ENCODE measurements at regions not wholly inside any gene's neighbourhood (a gene's known extent, or its start where the extent isn't known, plus 50 kb on each side); places are given as distances from the start of the nearest gene placed in this dataset.

DNA sequence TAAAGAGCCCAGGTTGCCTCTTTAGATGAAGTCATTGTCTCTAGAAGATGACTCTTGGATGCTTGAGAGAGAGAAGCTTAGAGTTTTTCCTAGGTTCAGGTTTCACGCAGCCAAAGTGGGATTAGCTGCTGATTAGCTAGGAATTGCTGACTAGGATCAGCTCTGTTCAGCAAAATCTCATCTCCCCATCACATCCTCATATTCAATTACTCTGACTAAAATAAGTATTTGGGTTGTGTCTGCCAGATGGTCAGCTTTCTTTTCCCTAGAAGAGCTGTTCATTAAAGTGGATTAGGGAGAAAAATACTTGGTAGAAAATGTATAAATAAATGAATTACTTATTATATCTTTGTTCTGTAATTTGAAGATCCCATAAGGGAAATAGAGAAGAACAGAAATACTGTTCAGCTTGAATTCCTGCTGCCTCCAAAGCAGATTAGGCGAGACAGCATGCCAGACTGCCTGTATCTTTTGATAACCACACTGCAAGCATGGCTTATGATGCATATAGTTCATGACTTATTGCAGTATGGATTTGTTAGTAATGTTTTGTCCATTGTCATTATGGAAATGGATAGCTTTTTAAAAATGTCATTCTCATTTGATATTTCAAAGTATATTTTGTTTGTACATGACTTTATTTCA is 184.8 kb upstream of the CD180 start:
- DNase-seq: peak; percentile 95

- DNase-seq: no peak
Measured at GRCh38 chr5:67380431-67380830, 183.8 kb upstream of the CD180 start.

DNA sequence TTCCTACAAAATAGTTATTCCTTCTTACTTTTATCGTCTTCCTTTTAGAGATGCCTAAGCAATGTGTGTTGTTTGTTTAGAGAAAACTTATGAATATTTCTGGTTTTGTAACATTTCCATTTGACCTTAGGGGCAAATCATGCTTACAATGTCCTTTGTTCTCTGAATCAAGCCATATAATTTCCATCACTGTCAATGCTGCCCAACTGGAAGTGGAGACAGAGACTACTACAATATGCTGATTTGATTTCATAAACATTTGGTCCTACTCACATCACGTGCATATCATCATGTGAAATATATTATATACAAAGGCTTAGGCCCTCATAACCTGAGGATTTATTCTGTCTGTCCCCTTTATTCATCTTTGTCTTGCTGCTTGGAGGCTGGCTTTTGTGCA is 183.2 kb upstream of the CD180 start:
- no peak for DNase-seq

- DNase-seq: peak; percentile 68
Measured at GRCh38 chr5:67378256-67378655, 181.7 kb upstream of the CD180 start.

GRCh38 chr5:67377631-67378030 is 181.0 kb upstream of the CD180 start:
- DNase-seq: peak; percentile 97

DNA sequence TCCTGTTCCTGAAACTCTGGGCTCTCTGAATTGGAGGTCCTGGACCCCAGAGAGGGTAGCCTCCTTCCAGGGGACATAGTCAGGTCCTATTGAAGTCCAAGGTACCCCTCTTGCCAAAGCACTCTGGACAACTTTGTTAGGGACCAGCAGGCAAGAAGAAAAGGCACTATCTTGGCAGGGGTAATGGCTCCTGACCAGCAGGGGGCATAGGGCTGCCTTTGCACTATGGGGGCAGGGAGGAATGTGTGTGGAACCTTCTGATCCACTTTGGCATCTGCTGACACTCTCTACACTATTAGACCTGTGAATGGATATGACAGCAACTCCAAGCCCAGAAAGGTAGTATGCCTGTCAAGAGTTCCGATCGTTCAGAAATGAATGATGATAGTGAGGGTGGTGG is 179.0 kb upstream of the CD180 start:
- DNase-seq: peak; percentile 22

GRCh38 chr5:67374378-67374777 is 177.8 kb upstream of the CD180 start:
- no peak for DNase-seq

DNA sequence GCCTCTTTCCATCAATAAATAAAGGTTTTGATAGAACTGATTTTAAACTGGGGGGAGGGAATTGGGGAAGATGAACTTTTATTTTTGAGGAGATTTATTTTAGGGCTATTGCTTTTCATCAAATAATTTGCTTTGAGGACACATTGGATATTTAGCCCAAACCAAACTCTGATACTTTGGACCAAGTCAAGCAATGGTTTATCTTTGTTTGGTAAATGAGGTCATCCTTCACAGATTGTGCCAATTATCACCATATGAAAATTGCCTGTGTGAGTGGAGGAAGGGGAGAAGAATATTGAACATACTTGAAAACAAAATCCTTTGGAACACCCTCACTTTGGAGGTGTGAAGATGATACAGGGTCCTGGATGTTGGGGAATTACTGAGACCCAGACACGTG is 176.9 kb upstream of the CD180 start:
- no peak for DNase-seq

DNA sequence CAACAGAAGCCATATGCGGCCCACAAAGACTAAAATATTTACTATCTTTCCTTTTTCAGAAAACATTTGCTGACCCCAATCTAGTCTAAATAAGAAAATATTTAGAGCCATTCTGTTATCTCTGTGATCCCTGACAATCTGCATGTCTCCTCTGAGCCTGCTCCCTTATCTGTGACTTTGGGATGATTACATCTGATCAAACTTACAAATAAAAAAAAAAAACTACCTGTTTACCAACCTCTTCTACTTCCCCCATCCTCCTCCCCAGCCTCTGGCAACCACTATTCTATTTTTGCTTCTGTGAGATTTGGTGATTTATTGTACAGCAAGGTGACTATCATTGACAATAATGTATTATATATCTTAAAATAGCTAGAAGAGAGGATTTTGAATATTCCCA is 176.3 kb upstream of the CD180 start:
- DNase-seq: no peak

DNA sequence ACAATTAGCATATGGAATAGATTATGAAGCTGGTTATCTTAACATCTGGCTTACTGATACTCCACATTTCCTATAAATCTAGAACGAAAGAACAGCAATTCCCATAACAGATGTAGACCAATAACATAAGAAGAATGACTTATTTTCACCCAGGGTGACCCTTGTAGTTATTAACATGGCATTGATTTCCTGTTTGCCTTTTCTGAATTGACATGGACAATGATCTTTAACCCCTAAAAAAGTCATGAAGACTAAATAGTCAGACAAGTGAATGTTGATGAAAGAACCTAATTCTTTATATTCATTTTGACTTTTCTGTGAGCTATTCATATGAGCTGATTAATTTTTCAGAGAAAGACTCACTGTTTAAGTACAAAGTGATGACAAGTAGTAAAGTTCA is 175.3 kb upstream of the CD180 start:
- no peak for DNase-seq

DNA sequence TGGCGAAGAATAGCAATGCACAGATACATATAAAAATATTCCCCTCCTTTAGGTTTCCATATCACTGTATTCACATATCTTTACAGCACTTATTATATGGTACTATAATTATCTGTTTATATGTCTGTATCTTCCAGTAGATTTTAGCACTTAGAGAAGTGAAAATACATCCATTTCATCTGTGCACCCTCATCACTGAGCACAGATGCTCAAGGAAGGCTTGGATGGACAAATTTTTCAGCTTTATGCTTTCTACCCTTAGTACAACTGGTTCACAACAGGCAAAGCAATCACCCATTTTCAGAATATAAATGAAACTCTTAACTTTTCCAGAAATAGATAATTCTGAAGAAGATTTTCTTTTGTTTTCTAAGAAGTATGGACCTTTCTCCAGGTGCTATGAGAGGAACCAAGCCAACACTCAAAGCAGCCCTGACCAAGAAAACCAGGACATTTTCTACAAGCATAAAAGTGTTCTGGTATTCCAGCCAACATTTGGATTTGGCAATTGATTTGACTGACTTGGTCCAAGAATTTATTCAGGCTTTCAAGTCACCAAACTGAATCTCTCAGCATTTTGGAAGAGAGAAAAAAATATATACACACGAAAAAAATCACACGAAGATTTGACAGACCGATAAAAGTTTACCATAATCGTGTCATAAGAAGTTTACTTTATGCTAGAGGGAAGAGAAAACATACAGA is 170.2 kb upstream of the CD180 start:
- DNase-seq: no peak

- DNase-seq: no peak
Measured at GRCh38 chr5:67366276-67366675, 169.7 kb upstream of the CD180 start.

GRCh38 chr5:67364381-67364970 is 167.9 kb upstream of the CD180 start:
- DNase-seq: no peak

GRCh38 chr5:67363963-67364362 is 167.4 kb upstream of the CD180 start:
- no peak for DNase-seq

DNA sequence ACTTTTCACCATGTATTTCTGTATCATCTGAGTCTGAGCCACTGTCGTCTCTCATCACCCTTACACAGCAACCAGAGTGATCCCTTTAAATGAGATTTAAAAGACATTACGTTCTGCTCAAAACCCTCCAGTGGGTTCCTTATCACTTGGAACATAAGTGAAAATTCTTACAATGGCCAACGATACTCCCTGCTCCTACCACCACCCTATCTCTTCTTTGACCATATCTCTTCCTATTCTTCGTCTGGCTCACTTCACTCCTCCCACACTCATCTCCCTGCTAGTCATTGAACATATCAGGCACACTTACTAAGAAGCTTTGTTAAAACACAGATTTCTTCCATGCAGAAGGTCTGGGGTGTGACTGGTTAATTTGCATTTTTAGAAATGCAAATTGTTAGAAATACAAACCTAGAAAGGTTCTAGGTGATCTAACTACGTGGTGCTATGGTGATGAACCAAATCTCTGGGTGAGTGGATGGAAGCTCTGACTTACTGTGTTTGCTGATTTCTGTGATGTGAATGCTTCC is 166.6 kb upstream of the CD180 start:
- no peak for DNase-seq

DNA sequence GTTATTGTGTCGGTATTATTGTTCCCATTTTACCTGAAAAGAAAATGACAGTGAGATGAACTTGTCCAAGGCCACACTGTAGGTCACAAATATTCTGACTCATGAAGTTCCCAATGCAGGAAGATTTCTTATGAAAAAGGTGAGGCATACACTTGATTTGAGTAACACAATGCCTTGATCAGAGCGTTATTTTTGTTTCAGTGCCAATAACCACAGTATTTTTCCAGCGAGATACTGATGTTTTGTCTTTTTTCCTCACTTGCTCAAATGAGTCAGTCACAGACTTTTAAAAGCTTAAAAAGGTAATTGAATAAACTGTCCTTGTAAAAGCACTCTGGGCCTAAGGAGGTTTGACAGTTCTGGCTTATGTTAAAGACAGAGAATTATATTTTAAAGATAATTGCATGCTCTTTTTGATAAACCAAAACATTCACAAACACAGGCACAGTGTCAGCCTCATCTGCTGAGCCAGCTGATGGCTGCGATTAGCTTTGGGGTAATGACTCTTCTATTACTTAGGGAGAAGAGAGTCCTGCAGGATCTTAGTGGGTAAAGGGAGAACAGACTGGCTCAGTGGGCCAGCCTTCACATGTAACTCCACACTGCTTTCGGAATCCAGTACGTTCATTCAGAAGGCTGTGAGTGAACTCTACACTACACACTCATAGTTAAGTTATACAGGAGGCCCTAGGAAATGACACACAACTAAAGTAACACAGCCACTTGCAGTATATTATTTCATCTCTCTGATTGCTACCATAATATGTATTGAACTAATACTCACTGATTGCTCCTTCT is 165.5 kb upstream of the CD180 start:
- no peak for DNase-seq

GRCh38 chr5:67360047-67360446 is 163.4 kb upstream of the CD180 start:
- DNase-seq: no peak

DNA sequence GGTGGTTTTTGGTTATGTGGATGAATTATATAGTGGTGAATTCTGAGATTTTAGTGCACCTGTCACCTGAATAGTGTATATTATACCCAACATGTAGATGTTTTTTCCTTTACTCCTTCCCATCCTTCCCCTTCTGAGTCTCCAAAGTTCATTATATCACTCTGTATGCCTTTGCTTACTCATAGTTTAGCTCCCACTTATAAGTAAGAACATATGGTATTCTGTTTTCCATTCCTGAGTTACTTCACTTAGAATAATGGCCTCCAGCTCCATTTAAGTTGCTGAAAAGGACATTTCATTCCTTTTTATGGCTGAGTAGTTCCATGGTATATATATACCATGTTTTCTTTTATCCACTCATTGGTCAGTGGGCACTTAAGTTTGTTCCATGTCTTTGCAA is 161.6 kb upstream of the CD180 start:
- no peak for DNase-seq

- no peak for DNase-seq
Measured at GRCh38 chr5:67355120-67355713, 158.6 kb upstream of the CD180 start.

DNA sequence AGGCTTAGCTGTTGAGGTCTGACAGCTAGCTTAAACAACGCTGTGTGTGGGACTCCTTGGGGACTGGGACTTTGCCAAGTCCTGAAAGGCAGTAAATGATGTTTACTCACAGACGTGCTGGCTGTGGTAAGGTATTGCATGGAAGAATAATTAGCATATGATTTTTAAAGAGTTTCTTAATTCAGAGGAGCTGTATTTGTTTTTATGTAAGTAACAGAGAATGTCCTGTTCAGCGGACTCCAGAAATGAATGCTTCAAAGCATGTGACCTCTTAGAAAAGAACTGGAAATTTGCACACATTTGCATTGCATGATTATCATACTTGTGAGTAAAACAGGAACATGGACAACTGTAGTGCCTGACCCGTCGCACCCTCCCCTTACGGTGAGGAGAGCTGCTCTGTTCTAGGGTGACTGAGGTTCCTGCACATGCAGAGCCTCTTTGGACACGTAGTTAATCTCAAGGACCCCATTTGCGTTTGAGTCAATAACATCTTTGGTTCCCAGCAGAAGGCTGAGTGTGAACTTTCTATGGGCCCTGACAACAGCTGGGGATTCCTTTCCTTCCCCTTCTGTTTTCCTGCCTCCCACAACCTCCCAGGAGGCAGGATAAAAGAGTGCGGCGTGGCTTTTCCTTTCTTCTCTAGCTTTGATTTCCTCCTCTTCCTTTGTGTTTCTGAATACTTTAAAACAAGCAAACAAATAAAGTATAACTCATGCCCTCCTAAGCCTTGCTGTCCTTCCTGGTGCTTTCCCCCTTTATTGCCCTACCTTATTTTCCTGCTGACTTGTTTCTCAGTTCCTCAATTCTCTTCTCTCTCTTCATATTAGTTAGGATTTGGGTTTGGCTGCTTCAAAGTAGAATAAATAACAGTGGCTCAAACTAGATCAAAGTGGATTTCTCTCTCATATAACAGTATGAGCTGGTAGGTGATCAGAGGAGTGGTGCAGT is 157.2 kb upstream of the CD180 start:
- DNase-seq: no peak

DNA sequence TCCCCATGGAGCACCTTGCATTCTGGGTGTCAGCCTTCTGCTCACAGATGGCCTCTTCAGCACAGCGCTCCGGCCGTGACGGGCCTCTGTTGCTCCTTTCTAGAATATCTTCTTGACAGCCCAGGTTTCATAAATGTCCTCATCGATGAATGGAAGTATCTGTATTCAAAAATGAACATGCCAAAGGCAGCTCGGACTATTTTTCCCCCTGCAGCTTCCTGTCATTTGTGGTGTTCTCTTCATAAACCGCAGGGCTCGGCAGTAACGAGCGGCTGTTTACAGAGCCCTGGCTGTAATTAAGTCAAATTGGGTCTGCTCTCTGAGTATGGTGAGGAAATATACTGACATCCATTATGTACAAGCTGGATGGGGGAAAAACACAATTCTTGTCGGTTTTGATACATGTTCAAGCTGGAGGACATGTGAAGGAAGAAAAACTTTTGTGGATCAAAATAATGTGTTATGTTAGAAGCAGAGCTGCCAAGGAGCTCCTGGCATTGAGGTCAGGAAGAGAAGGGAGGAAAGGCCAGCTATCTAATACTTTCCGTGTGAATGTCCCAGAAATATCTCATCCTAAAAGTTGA is 154.1 kb upstream of the CD180 start:
- DNase-seq: no peak
